HepG2 (cell line): ENCODE measurements at regions not wholly inside any gene's neighbourhood (a gene's known extent, or its start where the extent isn't known, plus 50 kb on each side); places are given as distances from the start of the nearest gene placed in this dataset.

Source experiments
- ATAC-seq: fragments of 200-7000 bp; cut with Tn5 transposase; 3 replicates; pipeline ENCODE4 v1.9.1; 2020; ENCODE audit warnings: mild to moderate bottlenecking, moderate library complexity
- BruUV-seq: library from RNA; stranded (reverse); fragments of 400-500 nt; replicated peaks from 2 replicates; lab custom pipeline; 2021; lab: Mats Ljungman, UMichigan
- CTCF ChIA-PET: fragments of 300-600 bp; formaldehyde crosslinking; extraction: SDS; loops from one replicate; lab custom pipeline; 2021; ENCODE audit warnings: low total read pairs, inconsistent platforms, low intra/inter-chr PET ratio; lab: Yijun Ruan, JAX
- POLR2A ChIA-PET: fragments of 350-600 bp; sonication (Branson Sonifier 250); formaldehyde crosslinking; loops from one replicate; lab custom pipeline; 2020; ENCODE audit warnings: antibody characterized with exemption, inconsistent platforms; lab: Yijun Ruan, JAX
- DNase-seq: peaks from one replicate; pipeline ENCODE4 v3.0.0-alpha.2; 2015; ENCODE audit warnings: low spot score
- FAIRE-seq: peaks from 3 replicates; lab custom pipeline; 2011; peaks lifted over from hg19 to GRCh38; lab: Jason Lieb, UNC
- H2AFZ ChIP-seq: one replicate; pipeline ENCODE4 v1.6.1; 2011; ENCODE audit warnings: low read length, inconsistent platforms
- H3K27ac ChIP-seq: fragments of 300-600 bp; 3 replicates; pipeline ENCODE4 v1.8.0; 2011; ENCODE audit warnings: mixed run types, mild to moderate bottlenecking, mixed read lengths, low read length, inconsistent platforms; ENCODE audit not compliant: insufficient read depth; ENCODE audit errors: extremely low read length
- H3K27me3 ChIP-seq, 2 experiments: fragments of 200-600 bp in 1 of 2; 2 replicates in 1 of 2; 3 replicates in 1 of 2; pipeline versions ENCODE4 v1.6.0 to v1.8.0; 2011; ENCODE audit warnings: low read length in 2 of 2, mild to moderate bottlenecking in 2 of 2, moderate library complexity in 2 of 2, inconsistent platforms in 1 of 2; ENCODE audit not compliant: insufficient read depth in 2 of 2, control insufficient read depth in 1 of 2
- H3K36me3 ChIP-seq, 2 experiments: fragments of 200-600 bp in 1 of 2; replicated peaks in 1 of 2; 2 replicates in 1 of 2; 3 replicates in 1 of 2; pipeline versions ENCODE4 v1.5.1 to v1.8.0; 2011; ENCODE audit warnings: low read length in 2 of 2, inconsistent platforms in 1 of 2; ENCODE audit not compliant: insufficient read depth in 2 of 2, control insufficient read depth in 1 of 2
- H3K4me1 ChIP-seq: 2 replicates; pipeline ENCODE4 v1.5.1; 2012; ENCODE audit warnings: low read length, inconsistent platforms; ENCODE audit not compliant: insufficient read depth
- H3K4me2 ChIP-seq: 2 replicates; pipeline ENCODE4 v1.6.0; 2011; ENCODE audit warnings: low read depth, low read length, inconsistent platforms
- H3K4me3 ChIP-seq, 3 experiments: fragments of 200-600 bp in 1 of 3; sonication (generic), shearing (Covaris generic) in 1 of 3; replicated peaks in 1 of 3; 2 replicates each; pipeline ENCODE4 v1.5.1; 2011 to 2016; ENCODE audit warnings: low read length in 3 of 3, inconsistent platforms in 2 of 3, low read depth in 2 of 3, mild to moderate bottlenecking in 2 of 3, control low read depth in 1 of 3, mixed read lengths in 1 of 3; ENCODE audit not compliant: insufficient read depth in 1 of 3
- H3K79me2 ChIP-seq: one replicate; pipeline ENCODE4 v1.6.1; 2011; ENCODE audit warnings: low read length, inconsistent platforms; ENCODE audit not compliant: insufficient read depth
- H3K9ac ChIP-seq: 2 replicates; pipeline ENCODE4 v1.6.0; 2011; ENCODE audit warnings: mild to moderate bottlenecking, low read depth, low read length, inconsistent platforms; ENCODE audit not compliant: insufficient read depth
- H3K9me3 ChIP-seq: 2 replicates; pipeline ENCODE4 v1.5.1; 2012; ENCODE audit warnings: mild to moderate bottlenecking, low read length
- H4K20me1 ChIP-seq: 2 replicates; pipeline ENCODE4 v1.6.0; 2011; ENCODE audit warnings: inconsistent platforms, mild to moderate bottlenecking, low read length, moderate library complexity; ENCODE audit not compliant: insufficient read depth
- CHD4 ChIP-seq: fragments of 200-600 bp; sonication (generic); IDR thresholded peaks from 2 replicates; pipeline ENCODE4 v1.7.0; 2017; ENCODE audit warnings: mild to moderate bottlenecking, low read length, borderline replicate concordance
- CSRNP2 ChIP-seq: sonication (generic); formaldehyde crosslinking; conservative IDR thresholded peaks from 2 replicates; pipeline ENCODE4 v1.8.0; 2022; ENCODE audit warnings: low read depth, missing genetic modification reagents
- E2F2 ChIP-seq: sonication (generic); formaldehyde crosslinking; IDR thresholded peaks from 2 replicates; pipeline ENCODE4 v1.4.0; 2020; ENCODE audit warnings: missing genetic modification reagents, borderline replicate concordance
- GATAD2A ChIP-seq: IDR thresholded peaks from 2 replicates; pipeline ENCODE4 v1.6.1; 2016
- IRF2 ChIP-seq: IDR thresholded peaks from 2 replicates; pipeline ENCODE4 v1.6.1; 2018; ENCODE audit warnings: missing genetic modification reagents, missing compliant biosample characterization
- MLXIP ChIP-seq: sonication (generic); formaldehyde crosslinking; IDR thresholded peaks from 2 replicates; pipeline ENCODE4 v1.9.0; 2021; ENCODE audit warnings: missing genetic modification reagents, borderline replicate concordance
- SSRP1 ChIP-seq: IDR thresholded peaks from 2 replicates; pipeline ENCODE4 v1.6.1; 2016; ENCODE audit warnings: control low read depth
- ZEB1 ChIP-seq: IDR thresholded peaks from 2 replicates; pipeline ENCODE4 v1.6.1; 2012; ENCODE audit warnings: mild to moderate bottlenecking, low read depth, inconsistent platforms; ENCODE audit not compliant: insufficient replicate concordance
- ZNF382 ChIP-seq: sonication (generic); formaldehyde crosslinking; IDR thresholded peaks from 2 replicates; pipeline ENCODE4 v1.5.0; 2020; ENCODE audit warnings: missing genetic modification reagents, mild to moderate bottlenecking, borderline replicate concordance
- ZNF703 ChIP-seq: sonication (generic); formaldehyde crosslinking; IDR thresholded peaks from 2 replicates; pipeline ENCODE4 v1.5.1; 2020; ENCODE audit warnings: missing genetic modification reagents, mild to moderate bottlenecking, moderate library complexity, borderline replicate concordance
- ZNF768 ChIP-seq: sonication (generic); formaldehyde crosslinking; IDR thresholded peaks from 2 replicates; pipeline ENCODE4 v1.4.0; 2020; ENCODE audit warnings: missing genetic modification reagents
- WGBS: methylation state at CpG from one replicate; pipeline ENCODE4 v1.1.6; 2017; ENCODE audit warnings: low lambda C conversion rate; 5-methylcytosine and 5-hydroxymethylcytosine counted together
- in situ Hi-C: cut with HindIII; loops from 2 replicates; pipeline ENCODE4 v1.10.0; 2017; ENCODE audit warnings: low pct_unique_long_range_greater_than_20kb; ENCODE audit not compliant: extremely low pct_ligation_motif_present
- intact Hi-C: fragments of 100-400 bp; cut with micrococcal nuclease; formaldehyde crosslinking; loops from one replicate; pipeline ENCODE4 v1.10.0; 2022; ENCODE audit not compliant: unreplicated experiment
- TF ChIP-seq, protein P1 (sequence below): IDR thresholded peaks from 2 replicates; pipeline ENCODE4 v1.6.1; 2012; ENCODE audit warnings: low read depth, low read length, improper control_type of control experiment
- TF ChIP-seq, protein P2 (sequence below): sonication (generic); formaldehyde crosslinking; IDR thresholded peaks from 2 replicates; pipeline ENCODE4 v1.5.0; 2020; ENCODE audit warnings: mild to moderate bottlenecking, low read depth, missing genetic modification reagents, borderline replicate concordance

DNA sequence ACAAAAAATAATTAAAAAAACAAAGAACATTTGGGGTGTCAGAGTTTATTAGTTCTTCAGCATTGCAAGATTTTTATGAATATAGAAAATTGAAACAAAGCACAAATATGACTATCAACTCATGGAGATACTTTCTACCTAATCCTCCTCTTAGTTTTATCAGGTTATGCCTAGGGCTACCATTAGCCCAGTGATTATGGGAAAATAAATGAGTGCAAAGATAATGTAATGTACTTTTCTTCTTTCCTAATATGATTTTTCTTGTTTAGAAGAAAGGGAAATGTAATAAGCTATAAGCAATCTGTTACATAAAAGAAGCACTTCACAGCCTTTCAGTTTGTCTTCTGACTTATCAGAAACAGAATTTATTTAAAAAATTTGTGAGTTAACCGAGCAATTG lies 676.8 kb downstream of the SORCS1 start:
- no peak overlapping the region for H3K4me2 ChIP-seq
- ChIA-PET CTCF (no interaction called here), POLR2A (no interaction called here)
- BruUV-seq: no TSS peak
- H2AFZ ChIP-seq: no peak overlapping the region
- no peaks in the 10 kb centered on the region for H3K79me2 ChIP-seq
- no peak for DNase-seq
- intact Hi-C loops (no loop called here), in situ Hi-C loops (no loop called here)
- no peak overlapping the region for H3K4me3 ChIP-seq
- H3K36me3 ChIP-seq: no peaks in the 10 kb centered on the region
- no peaks in the 10 kb centered on the region for H4K20me1 ChIP-seq
- H3K27me3 ChIP-seq: no peaks in the 10 kb centered on the region; a peak in 1 of 5 replicates
- WGBS: 0% methylated on average over 1 of the region's 1 CpG
- H3K9me3 ChIP-seq: peaks cover 70% of the 10 kb centered on the region
- no peak for ATAC-seq
- no peak for TF ChIP-seq IRF2 (CRISPR knock-in tag)
- TF ChIP-seq CHD4: no peak
- no peak for TF ChIP-seq ZNF768
- no peak for TF ChIP-seq CSRNP2 (CRISPR knock-in tag)
- TF ChIP-seq, protein P1, sequence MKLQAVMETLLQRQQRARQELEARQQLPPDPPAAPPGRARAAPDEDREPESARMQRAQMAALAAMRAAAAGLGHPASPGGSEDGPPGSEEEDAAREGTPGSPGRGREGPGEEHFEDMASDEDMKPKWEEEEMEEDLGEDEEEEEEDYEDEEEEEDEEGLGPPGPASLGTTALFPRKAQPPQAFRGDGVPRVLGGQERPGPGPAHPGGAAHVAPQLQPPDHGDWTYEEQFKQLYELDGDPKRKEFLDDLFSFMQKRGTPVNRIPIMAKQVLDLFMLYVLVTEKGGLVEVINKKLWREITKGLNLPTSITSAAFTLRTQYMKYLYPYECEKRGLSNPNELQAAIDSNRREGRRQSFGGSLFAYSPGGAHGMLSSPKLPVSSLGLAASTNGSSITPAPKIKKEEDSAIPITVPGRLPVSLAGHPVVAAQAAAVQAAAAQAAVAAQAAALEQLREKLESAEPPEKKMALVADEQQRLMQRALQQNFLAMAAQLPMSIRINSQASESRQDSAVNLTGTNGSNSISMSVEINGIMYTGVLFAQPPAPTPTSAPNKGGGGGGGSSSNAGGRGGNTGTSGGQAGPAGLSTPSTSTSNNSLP: no peak
- no peak for TF ChIP-seq ZNF703
- TF ChIP-seq GATAD2A (CRISPR knock-in tag): no peak
- no peak for TF ChIP-seq ZEB1
- no peak for TF ChIP-seq ZNF382 (CRISPR knock-in tag)
- no peak for TF ChIP-seq MLXIP (CRISPR knock-in tag)
- TF ChIP-seq, protein P2, sequence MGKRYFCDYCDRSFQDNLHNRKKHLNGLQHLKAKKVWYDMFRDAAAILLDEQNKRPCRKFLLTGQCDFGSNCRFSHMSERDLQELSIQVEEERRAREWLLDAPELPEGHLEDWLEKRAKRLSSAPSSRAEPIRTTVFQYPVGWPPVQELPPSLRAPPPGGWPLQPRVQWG: no peak
- no peak for TF ChIP-seq SSRP1 (CRISPR knock-in tag)
- no peak for TF ChIP-seq E2F2 (CRISPR knock-in tag)
- no peak overlapping the region for H3K9ac ChIP-seq
- H3K27ac ChIP-seq: no peak overlapping the region
- FAIRE-seq: no peak
- no peaks in the 10 kb centered on the region for H3K4me1 ChIP-seq
